B cell (primary cell): ENCODE measurements at regions not wholly inside any gene's neighbourhood (a gene's known extent, or its start where the extent isn't known, plus 50 kb on each side); places are given as distances from the start of the nearest gene placed in this dataset.

ENCODE experiments used
- ATAC-seq: fragments of 200-7000 bp; cut with Tn5 transposase; one replicate; pipeline ENCODE4 v1.10.0; 2021; ENCODE audit warnings: low read depth, mild to moderate bottlenecking, moderate number of reproducible peaks, moderate library complexity
- CTCF ChIA-PET: fragments of 350-600 bp; sonication (Branson Sonifier 250); formaldehyde crosslinking; loops from one replicate; lab custom pipeline; 2021; ENCODE audit warnings: antibody characterized with exemption, inconsistent platforms; lab: Charles Lee
- POLR2A ChIA-PET: fragments of 350-600 bp; sonication (Branson Sonifier 250); formaldehyde crosslinking; loops from one replicate; lab custom pipeline; 2021; ENCODE audit warnings: antibody characterized with exemption; lab: Charles Lee
- DNase-seq: peaks from one replicate; pipeline ENCODE4 v3.0.0; 2013
- H2AFZ ChIP-seq: 2 replicates; pipeline ENCODE4 v1.6.1; 2012; ENCODE audit warnings: mild to moderate bottlenecking, low read depth, low read length; ENCODE audit not compliant: insufficient read depth, poor library complexity, severe bottlenecking
- H3K27ac ChIP-seq, 2 donors: 1 replicate in 1 of 2; 2 replicates in 1 of 2; pipeline ENCODE4 v1.5.1; 2012 to 2013; ENCODE audit warnings: low read length in 2 of 2, mild to moderate bottlenecking in 2 of 2, moderate library complexity in 1 of 2
- H3K27me3 ChIP-seq, 4 experiments: fragments of 200-600 bp in 1 of 4; sonication (generic) in 1 of 4; replicated peaks in 1 of 4; 1 replicate in 2 of 4; 2 replicates in 2 of 4; pipeline versions ENCODE4 v1.6.1 to v1.7.0; 2013 to 2016; ENCODE audit warnings: low read length in 3 of 4, mild to moderate bottlenecking in 2 of 4, mixed read lengths in 1 of 4, moderate library complexity in 1 of 4; ENCODE audit not compliant: insufficient read depth in 4 of 4, control insufficient read depth in 3 of 4; ENCODE audit errors: control extremely low read depth in 1 of 4
- H3K36me3 ChIP-seq, 2 experiments: replicated peaks in 1 of 2; 1 replicate in 1 of 2; 2 replicates in 1 of 2; pipeline versions ENCODE4 v1.6.1 to v1.7.1; 2013; ENCODE audit warnings: low read length in 1 of 2; ENCODE audit not compliant: insufficient read depth in 2 of 2, control insufficient read depth in 1 of 2; ENCODE audit errors: control extremely low read depth in 1 of 2, extremely low read depth in 1 of 2
- H3K4me1 ChIP-seq, 2 donors: fragments of 200-600 bp in 1 of 2; sonication (generic) in 1 of 2; 1 replicate in 1 of 2; 2 replicates in 1 of 2; pipeline versions ENCODE4 v1.5.1 to v1.6.1; 2013 to 2017; ENCODE audit warnings: low read length in 2 of 2; ENCODE audit not compliant: control insufficient read depth in 2 of 2, insufficient read depth in 2 of 2
- H3K4me2 ChIP-seq: replicated peaks from 2 replicates; pipeline ENCODE3; 2012; ENCODE audit warnings: mild to moderate bottlenecking, low read depth, low read length; ENCODE audit not compliant: poor library complexity, severe bottlenecking
- H3K4me3 ChIP-seq, 5 experiments: fragments of 200-600 bp in 1 of 5; sonication (generic) in 1 of 5; 1 replicate in 3 of 5; 2 replicates in 2 of 5; pipeline versions ENCODE4 v1.5.1 to v1.7.0; 2011 to 2016; ENCODE audit warnings: low read length in 4 of 5, mild to moderate bottlenecking in 4 of 5, low read depth in 2 of 5, control low read depth in 1 of 5, moderate library complexity in 1 of 5; ENCODE audit not compliant: insufficient read depth in 1 of 5; ENCODE audit errors: control extremely low read depth in 1 of 5, extremely low read depth in 1 of 5
- H3K79me2 ChIP-seq: fragments of 200-600 bp; sonication (generic); one replicate; pipeline ENCODE4 v1.6.0; 2016; ENCODE audit warnings: low read length; ENCODE audit not compliant: control insufficient read depth, insufficient read depth
- H3K9ac ChIP-seq: fragments of 200-600 bp; sonication (generic); 2 replicates; pipeline ENCODE4 v1.6.1; 2017; ENCODE audit warnings: mild to moderate bottlenecking, low read length, moderate library complexity
- H3K9me3 ChIP-seq, 3 donors: one replicate each; pipeline versions ENCODE4 v1.6.1 to v1.7.1; 2013; ENCODE audit warnings: low read length in 2 of 3; ENCODE audit not compliant: control insufficient read depth in 2 of 3, insufficient read depth in 1 of 3; ENCODE audit errors: control extremely low read depth in 1 of 3
- H4K20me1 ChIP-seq: 2 replicates; pipeline ENCODE4 v1.6.0; 2012; ENCODE audit warnings: mild to moderate bottlenecking, low read length; ENCODE audit not compliant: insufficient read depth, control insufficient read depth, poor library complexity, severe bottlenecking
- H3K27ac Mint-ChIP-seq: one replicate; pipeline ENCODE4 v1.8.0; 2021; ENCODE audit warnings: mixed read lengths
- H3K27me3 Mint-ChIP-seq: one replicate; pipeline ENCODE4 v1.8.0; 2021; ENCODE audit warnings: mixed read lengths
- H3K4me1 Mint-ChIP-seq: one replicate; pipeline ENCODE4 v1.8.0; 2021; ENCODE audit warnings: mixed read lengths
- H3K4me3 Mint-ChIP-seq: one replicate; pipeline ENCODE4 v1.8.0; 2021; ENCODE audit warnings: mixed read lengths
- H3K9me3 Mint-ChIP-seq: one replicate; pipeline ENCODE4 v1.8.0; 2022; ENCODE audit warnings: mixed read lengths; ENCODE audit not compliant: insufficient read depth
- EZH2 ChIP-seq: IDR thresholded peaks from 2 replicates; pipeline ENCODE4 v1.6.1; 2012; ENCODE audit warnings: borderline replicate concordance, low read depth, mild to moderate bottlenecking, moderate library complexity, low read length; ENCODE audit not compliant: insufficient read depth, poor library complexity, severe bottlenecking
- WGBS: methylation state at CpG from one replicate; pipeline ENCODE4 v1.1.5; 2013; ENCODE audit warnings: missing lambda C conversion rate; ENCODE audit not compliant: insufficient coverage; 5-methylcytosine and 5-hydroxymethylcytosine counted together
- intact Hi-C: fragments of 100-400 bp; cut with micrococcal nuclease; formaldehyde crosslinking; loops from one replicate; pipeline ENCODE4 v1.10.0; 2022
- TF ChIP-seq, protein P1 (sequence below): fragments of 200-600 bp; IDR thresholded peaks from one replicate; pipeline ENCODE4 v1.8.0; 2022; ENCODE audit warnings: antibody characterized with exemption, mild to moderate bottlenecking

DNA sequence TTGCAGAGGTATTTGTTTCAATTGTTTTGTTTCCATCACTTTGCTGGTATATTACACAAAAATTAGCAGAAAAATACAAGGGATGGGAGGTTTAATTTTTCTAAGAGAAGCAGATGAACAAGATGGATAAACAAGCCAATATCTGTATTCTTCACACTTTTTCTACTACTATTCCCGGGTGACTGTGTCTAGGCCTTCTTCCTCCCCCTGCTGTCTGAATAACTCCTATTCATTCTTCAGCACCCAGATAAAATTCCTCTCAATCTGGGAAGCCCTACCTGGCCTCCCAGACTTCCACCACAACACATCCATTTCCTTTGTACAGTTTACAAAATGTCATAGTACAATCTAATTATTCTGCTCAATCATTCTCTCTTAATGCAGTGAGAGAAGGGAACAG is 666.6 kb upstream of the TENM4 start:
- no peak overlapping the region for H3K4me3 ChIP-seq
- Mint-ChIP-seq H3K4me1 (no peaks in the 10 kb centered on the region), H3K9me3 (no peaks in the 10 kb centered on the region), H3K27me3 (no peaks in the 10 kb centered on the region), H3K27ac (no peak overlapping the region), H3K4me3 (no peak overlapping the region)
- CTCF ChIA-PET, result no interaction called here
- H3K4me1 ChIP-seq, result no peaks in the 10 kb centered on the region
- H4K20me1 ChIP-seq, result no peaks in the 10 kb centered on the region
- POLR2A ChIA-PET, result no interaction called here
- H3K79me2 ChIP-seq, result no peaks in the 10 kb centered on the region
- TF ChIP-seq EZH2, result no peak
- TF ChIP-seq, protein P1, sequence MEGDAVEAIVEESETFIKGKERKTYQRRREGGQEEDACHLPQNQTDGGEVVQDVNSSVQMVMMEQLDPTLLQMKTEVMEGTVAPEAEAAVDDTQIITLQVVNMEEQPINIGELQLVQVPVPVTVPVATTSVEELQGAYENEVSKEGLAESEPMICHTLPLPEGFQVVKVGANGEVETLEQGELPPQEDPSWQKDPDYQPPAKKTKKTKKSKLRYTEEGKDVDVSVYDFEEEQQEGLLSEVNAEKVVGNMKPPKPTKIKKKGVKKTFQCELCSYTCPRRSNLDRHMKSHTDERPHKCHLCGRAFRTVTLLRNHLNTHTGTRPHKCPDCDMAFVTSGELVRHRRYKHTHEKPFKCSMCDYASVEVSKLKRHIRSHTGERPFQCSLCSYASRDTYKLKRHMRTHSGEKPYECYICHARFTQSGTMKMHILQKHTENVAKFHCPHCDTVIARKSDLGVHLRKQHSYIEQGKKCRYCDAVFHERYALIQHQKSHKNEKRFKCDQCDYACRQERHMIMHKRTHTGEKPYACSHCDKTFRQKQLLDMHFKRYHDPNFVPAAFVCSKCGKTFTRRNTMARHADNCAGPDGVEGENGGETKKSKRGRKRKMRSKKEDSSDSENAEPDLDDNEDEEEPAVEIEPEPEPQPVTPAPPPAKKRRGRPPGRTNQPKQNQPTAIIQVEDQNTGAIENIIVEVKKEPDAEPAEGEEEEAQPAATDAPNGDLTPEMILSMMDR, result no peak
- WGBS, result 63% methylated on average over 1 of the region's 1 CpG
- peaks cover 0 to 10% (median 0%) of the 10 kb centered on the region in 3 donors for H3K9me3 ChIP-seq
- H3K4me2 ChIP-seq, result no peak overlapping the region
- no peak overlapping the region for H2AFZ ChIP-seq
- no peak for DNase-seq
- intact Hi-C loops, result no loop called here
- ATAC-seq, result no peak
- H3K36me3 ChIP-seq, result no peaks in the 10 kb centered on the region
- no peak overlapping the region for H3K27ac ChIP-seq
- H3K9ac ChIP-seq, result no peak overlapping the region
- H3K27me3 ChIP-seq, result no peaks in the 10 kb centered on the region

DNA sequence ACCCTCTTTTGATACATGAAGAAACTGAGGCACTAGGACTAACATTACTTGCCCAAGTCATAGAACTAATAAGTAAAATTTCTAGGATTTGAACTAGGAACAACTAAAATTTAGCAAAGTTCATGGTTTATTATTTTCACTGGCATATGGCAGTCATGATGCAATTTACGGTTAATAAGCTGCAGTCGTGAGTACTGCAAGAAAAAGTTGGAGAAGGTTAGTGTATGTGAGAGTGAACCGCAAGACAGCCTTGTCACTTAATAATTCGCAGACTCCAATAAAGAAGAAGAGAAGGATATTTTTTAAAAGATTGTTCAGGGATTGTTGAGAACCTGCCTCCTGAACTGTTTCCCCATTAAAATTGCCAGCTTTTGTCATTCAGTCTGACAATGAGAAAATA is 663.4 kb upstream of the TENM4 start:
- intact Hi-C loops, result no loop called here
- no peaks in the 10 kb centered on the region for H3K27me3 Mint-ChIP-seq
- 100% methylated on average over 3 of the region's 4 CpGs for WGBS

More for the DNA sequence above, 663.4 kb upstream of the TENM4 start:
- Histone ChIP-seq H3K9ac (no peak overlapping the region), H3K79me2 (no peaks in the 10 kb centered on the region), H3K4me2 (no peak overlapping the region), H3K4me1 (no peaks in the 10 kb centered on the region), H4K20me1 (no peaks in the 10 kb centered on the region), H3K36me3 (no peaks in the 10 kb centered on the region), H3K9me3 (peaks cover 0 to 9% (median 0%) of the 10 kb centered on the region in 3 donors), H3K27me3 (no peaks in the 10 kb centered on the region), H2AFZ (no peak overlapping the region), H3K4me3 (no peak overlapping the region), H3K27ac (no peak overlapping the region)
- Mint-ChIP-seq H3K4me1 (no peaks in the 10 kb centered on the region), H3K4me3 (no peak overlapping the region), H3K27ac (no peak overlapping the region), H3K9me3 (no peaks in the 10 kb centered on the region)
- ChIA-PET CTCF (no interaction called here), POLR2A (no interaction called here)
- ATAC-seq (no peak), DNase-seq (no peak)
- TF ChIP-seq, protein P1, result no peak
- TF ChIP-seq EZH2, result no peak
